SH-SY5Y (cell line): ENCODE measurements at regions not wholly inside any gene's neighbourhood (a gene's known extent, or its start where the extent isn't known, plus 50 kb on each side); places are given as distances from the start of the nearest gene placed in this dataset.

Experiments used
- GATA2 ChIP-seq: IDR thresholded peaks from 2 replicates; pipeline ENCODE4 v1.6.1; 2011; ENCODE audit warnings: mild to moderate bottlenecking, low read depth, low read length
- GATA3 ChIP-seq: IDR thresholded peaks from 2 replicates; pipeline ENCODE4 v1.6.1; 2011; ENCODE audit warnings: low read depth, mild to moderate bottlenecking, low read length, moderate library complexity

DNA sequence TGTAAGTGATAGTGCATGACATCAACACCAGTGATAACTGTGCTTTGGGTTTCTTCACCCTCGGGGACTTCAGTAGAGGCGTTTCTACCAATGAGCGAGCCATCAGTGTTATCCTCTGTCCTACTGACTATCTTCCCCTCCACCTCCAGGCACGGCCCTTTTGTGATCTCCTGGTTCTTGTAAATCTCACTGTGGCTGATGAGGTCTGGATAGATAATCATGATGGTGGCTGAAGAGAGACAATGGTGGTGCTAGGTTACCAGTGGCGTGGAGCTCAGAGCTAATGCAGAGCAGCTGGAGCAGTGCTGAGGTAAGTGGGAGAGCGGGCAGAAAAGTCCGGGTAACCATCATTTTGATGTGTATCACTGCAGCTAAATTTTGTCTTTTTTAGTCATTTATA lies 816.6 kb downstream of the GLUD2 start:
- TF ChIP-seq GATA3 (no peak), GATA2 (no peak)

- TF ChIP-seq GATA2 = no peak
- no peak for TF ChIP-seq GATA3
Measured at GRCh38 chrX:121864561-121864960, 817.2 kb downstream of the GLUD2 start.

DNA sequence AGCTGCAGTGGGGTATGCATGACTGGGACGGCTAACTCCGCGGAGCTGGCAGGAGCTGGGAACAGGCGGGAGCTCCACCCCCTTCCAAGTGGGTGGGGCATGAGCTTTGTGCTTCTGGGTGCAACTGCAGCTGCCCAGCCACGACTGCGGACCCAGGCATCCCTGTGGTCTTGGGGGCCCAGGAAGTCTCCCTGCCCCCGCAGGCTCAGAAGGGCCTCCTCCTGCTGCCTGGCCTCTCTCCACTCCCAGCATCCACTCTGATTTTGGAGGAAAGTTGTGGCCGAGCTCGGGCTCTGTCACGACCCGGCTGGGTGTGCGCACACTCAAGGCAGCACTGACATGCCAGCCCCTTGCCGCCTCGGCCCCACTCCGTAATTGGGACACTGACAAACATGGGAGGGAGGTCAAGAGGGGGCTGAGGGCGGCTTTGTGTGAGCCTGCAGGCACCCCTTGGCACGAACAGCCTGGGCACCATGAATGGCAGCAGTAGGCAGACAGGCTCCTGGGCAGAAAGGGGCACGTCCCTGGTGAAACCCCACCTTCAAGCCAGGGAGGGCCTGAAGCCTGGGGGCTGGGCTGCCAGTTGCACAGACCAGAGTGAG lies 822.6 kb downstream of the GLUD2 start:
- TF ChIP-seq GATA2 (no peak), GATA3 (no peak)

DNA sequence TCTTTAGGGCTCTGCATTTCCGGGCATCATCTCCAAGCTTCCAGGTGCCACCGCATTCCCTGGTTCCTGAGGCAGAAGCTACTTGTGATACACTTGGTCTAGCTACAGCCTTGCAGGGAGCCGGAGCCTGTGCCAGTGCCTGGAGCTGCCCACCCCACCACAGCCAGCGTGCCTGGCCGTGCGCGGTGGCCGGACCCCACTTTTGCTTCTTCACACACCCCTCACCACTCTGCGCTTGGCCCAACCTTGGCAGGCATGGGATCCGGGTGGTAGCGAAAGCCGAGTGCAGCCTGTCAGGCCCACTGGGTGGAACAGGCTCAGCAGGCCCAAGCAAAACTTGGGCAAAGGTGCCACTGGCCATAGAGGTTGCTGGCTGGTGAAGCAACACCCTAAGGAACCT lies 823.7 kb downstream of the GLUD2 start:
- no peak for TF ChIP-seq GATA3
- TF ChIP-seq GATA2 = no peak

DNA sequence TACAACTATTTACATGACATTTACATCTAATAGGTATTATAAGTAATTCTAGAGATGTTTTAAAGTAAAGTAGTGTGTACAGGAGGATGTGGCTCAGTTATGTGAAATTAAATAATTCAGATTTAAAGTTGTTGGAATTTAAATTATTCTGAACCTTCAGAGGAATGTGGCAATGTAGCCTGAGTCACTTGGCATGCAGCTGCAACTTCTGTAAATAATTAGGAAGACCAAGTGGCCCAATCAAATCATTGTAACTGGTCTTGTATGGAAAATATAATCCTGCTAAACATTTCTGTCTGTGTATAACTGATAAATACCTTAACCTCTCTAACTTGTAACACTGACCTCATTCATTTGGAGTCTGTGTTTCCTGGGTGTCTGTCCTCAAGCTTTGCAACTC lies 828.9 kb downstream of the GLUD2 start:
- TF ChIP-seq GATA2 = no peak
- TF ChIP-seq GATA3 = no peak

DNA sequence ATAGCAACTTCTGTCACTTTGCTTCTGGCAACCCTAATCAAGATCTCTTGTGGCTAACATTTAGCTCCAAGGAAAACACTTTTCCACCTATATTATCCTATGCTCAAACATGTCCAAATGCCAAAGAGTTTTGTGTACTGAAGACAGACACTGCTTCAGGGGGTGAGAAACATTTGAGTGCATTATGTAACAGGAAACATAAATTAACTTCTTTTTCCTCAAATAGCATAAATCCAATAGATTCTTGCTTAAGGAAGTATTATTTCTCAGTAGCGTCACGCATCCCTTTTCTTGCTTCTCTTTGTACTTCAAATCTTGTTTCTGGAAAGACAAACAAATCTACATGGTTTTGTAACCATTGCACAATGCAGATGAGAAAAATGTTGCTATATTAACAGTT lies 839.1 kb downstream of the GLUD2 start:
- TF ChIP-seq GATA3 = no peak

DNA sequence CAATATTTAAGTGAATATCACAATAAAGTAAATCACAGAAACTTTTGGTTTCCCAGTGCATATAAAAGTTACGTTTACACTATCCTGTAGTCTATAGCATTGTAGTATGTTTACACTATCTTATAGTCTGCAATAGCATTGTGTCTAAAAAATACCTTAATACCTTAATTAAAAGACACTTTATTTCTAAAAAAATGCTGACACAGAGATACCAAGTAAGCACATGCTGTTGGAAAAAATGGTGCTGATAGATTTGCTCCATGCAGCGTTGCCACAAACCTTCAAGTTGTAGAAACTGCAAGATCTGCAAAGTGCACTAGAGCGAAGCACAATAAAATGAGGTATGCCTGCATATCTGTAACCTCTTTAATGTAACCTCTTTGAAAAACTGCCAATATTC lies 847.3 kb downstream of the GLUD2 start:
- TF ChIP-seq GATA2 (no peak), GATA3 (no peak)

GRCh38 chrX:121902463-121902862 lies 855.1 kb downstream of the GLUD2 start:
- no peak for TF ChIP-seq GATA3
- no peak for TF ChIP-seq GATA2

DNA sequence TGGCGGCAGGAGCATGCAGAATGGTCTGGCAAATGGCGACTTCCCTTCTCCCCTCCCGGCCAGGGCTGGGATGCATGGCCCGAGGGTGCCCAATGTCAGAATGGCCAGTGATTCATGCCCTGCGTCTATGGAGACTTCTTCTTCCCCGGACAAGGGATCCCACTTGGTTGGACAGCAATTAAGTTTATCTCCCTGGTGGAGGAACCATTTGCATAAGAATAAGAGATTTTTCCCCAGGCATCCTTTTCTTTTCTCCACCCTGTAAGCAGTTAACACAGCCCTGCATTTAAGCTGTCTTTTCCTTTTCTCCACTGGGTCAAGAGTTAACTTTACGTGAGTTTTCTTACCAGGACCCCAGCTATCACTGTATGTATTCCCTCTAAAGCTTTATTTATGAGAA lies 856.6 kb downstream of the GLUD2 start:
- TF ChIP-seq GATA2 (no peak), GATA3 (no peak)

DNA sequence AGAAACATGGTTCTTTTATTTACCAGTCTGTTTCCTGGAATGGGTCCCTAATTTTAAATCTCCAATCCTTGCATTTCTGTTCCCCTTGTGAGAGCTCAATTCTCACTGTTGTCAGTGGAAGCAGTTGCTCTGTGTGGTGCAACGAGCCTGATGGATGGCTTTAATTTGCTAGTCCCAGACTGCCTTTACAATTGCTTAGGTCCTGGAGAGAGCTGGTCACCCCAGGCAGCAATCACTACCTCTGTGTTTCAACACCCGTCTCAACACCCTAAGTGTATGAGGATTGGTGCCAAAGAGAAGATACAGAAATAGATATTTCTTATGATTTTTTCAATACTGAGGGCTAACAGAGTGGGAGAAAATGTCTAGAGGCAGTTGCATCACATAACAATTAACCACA lies 873.8 kb downstream of the GLUD2 start:
- TF ChIP-seq GATA3 = no peak
- no peak for TF ChIP-seq GATA2

GRCh38 chrX:121931567-121931966 lies 884.2 kb downstream of the GLUD2 start:
- TF ChIP-seq GATA2 (no peak), GATA3 (no peak)

- TF ChIP-seq GATA2 (no peak), GATA3 (no peak)
Measured at GRCh38 chrX:121932688-121933087, 885.3 kb downstream of the GLUD2 start.

GRCh38 chrX:121949041-121949760 lies 901.8 kb downstream of the GLUD2 start:
- TF ChIP-seq GATA2 = no peak
- no peak for TF ChIP-seq GATA3

DNA sequence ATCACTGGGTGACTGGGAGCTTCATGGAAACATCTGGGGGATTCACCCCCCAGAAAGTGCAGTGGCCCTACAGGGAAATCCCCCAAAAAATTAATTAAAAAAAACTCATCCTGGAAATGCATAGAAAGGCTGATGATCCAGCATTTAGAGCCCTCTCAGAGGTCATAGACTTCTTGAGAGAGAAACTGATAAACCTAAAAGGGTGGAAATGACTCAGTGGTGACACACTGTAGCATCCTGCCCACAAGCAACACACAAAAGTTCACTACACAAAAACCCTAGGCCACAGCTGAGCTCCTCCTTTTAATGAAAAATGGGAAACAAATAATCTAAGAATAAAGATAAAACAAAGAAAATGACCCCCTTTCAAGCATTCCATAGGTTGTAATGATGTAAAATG lies 911.5 kb downstream of the GLUD2 start:
- TF ChIP-seq GATA2 = no peak
- TF ChIP-seq GATA3 = no peak

DNA sequence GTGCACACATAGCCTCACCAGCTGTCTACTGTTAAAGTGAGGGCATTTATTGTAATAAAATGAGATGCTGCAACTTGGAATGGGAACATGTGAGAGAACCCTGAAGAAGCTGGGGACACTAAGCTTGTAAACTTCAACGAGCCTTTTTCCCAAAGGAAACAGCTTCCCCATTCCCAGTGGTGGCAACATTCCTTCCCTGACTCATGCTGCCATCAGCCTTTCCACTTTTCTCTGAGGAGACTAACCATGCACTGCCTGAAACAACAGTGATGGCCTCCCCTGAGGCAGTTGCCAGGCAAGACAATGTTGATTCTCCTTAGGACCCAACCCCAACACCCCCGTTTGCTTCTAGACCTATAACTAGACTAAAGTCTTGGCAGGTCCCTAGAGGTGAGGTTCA lies 928.3 kb downstream of the GLUD2 start:
- TF ChIP-seq GATA3 (no peak), GATA2 (no peak)
